Transverse colon (tissue), 4 donors: ENCODE measurements at regions not wholly inside any gene's neighbourhood (a gene's known extent, or its start where the extent isn't known, plus 50 kb on each side); places are given as distances from the start of the nearest gene placed in this dataset.
A peak's percentile ranks its signal among the peaks of the same experiment; 100 is the strongest.

Source experiments
- EP300 ChIP-seq: sonication (generic); formaldehyde crosslinking; IDR thresholded peaks from one replicate; pipeline ENCODE4 v1.6.1; 2017; ENCODE audit warnings: antibody characterized with exemption, low read depth
- POLR2A ChIP-seq: fragments of 450-650 bp; IDR thresholded peaks from one replicate; pipeline ENCODE4 v1.6.1; 2016; ENCODE audit warnings: antibody characterized with exemption, mild to moderate bottlenecking, moderate library complexity
- POLR2AphosphoS5 ChIP-seq, 3 donors: sonication (generic); formaldehyde crosslinking; IDR thresholded peaks; one replicate each; pipeline ENCODE4 v1.6.1; 2016; ENCODE audit warnings: antibody characterized with exemption in 3 of 3
- TF ChIP-seq, protein P1 (sequence below), 5 experiments: fragments of 200-600 bp in 3 of 5; fragments of 450-650 bp in 2 of 5; sonication (generic) in 3 of 5; IDR thresholded peaks; 1 replicate in 2 of 5; 2 replicates in 3 of 5; pipeline ENCODE4 v1.5.1; 2016 to 2017; ENCODE audit warnings: antibody characterized with exemption in 5 of 5, inconsistent platforms in 3 of 5, mild to moderate bottlenecking in 2 of 5, moderate library complexity in 1 of 5

GRCh38 chr3:177764377-177764912 lies 567.2 kb upstream of the TBL1XR1 start:
- TF ChIP-seq, protein P1, sequence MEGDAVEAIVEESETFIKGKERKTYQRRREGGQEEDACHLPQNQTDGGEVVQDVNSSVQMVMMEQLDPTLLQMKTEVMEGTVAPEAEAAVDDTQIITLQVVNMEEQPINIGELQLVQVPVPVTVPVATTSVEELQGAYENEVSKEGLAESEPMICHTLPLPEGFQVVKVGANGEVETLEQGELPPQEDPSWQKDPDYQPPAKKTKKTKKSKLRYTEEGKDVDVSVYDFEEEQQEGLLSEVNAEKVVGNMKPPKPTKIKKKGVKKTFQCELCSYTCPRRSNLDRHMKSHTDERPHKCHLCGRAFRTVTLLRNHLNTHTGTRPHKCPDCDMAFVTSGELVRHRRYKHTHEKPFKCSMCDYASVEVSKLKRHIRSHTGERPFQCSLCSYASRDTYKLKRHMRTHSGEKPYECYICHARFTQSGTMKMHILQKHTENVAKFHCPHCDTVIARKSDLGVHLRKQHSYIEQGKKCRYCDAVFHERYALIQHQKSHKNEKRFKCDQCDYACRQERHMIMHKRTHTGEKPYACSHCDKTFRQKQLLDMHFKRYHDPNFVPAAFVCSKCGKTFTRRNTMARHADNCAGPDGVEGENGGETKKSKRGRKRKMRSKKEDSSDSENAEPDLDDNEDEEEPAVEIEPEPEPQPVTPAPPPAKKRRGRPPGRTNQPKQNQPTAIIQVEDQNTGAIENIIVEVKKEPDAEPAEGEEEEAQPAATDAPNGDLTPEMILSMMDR (IDR thresholded peaks at IDR 0.05) = no peak
- peak; percentile 31 to 63 (median 32) for TF ChIP-seq POLR2AphosphoS5 (IDR thresholded peaks at IDR 0.05)
- no peak for TF ChIP-seq POLR2A
- TF ChIP-seq EP300 = no peak
